AG09309 (cell line): ENCODE measurements at regions not wholly inside any gene's neighbourhood (a gene's known extent, or its start where the extent isn't known, plus 50 kb on each side); places are given as distances from the start of the nearest gene placed in this dataset.

Experiments
- DNase-seq: peaks from one replicate; pipeline ENCODE4 v3.0.0-alpha.2; 2010; ENCODE audit warnings: low read depth
- H3K4me3 ChIP-seq: 2 replicates; pipeline ENCODE4 v1.5.1; 2011; ENCODE audit warnings: mild to moderate bottlenecking, low read depth, low read length, moderate library complexity; ENCODE audit not compliant: control insufficient read depth
- CTCF ChIP-seq: IDR thresholded peaks from 2 replicates; pipeline ENCODE4 v1.5.1; 2011; ENCODE audit warnings: mild to moderate bottlenecking, low read depth, low read length, inconsistent platforms; ENCODE audit not compliant: insufficient read depth, control insufficient read depth; ENCODE audit errors: missing control alignments

DNA sequence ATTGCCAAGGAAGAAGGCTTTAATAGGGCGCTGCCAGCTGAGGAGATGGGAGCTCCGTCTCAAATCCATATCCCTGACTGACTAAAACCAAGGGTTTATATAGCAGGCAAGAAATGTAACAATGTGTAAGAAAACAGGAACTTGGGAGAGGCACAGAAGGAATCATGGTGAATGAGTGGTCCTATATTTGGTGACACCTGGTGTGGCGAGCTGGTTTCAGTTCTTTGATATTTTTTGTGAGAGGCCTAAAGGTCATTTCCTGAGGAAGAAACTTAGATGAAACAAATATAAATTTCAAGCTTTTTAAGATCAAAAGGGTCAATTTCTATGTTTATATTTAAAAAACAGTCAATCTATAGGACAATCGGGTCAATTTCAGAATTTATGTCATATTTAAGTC lies 826.3 kb downstream of the SLITRK6 start:
- no peak for TF ChIP-seq CTCF
- H3K4me3 ChIP-seq: no peak overlapping the region
- no peak for DNase-seq

DNA sequence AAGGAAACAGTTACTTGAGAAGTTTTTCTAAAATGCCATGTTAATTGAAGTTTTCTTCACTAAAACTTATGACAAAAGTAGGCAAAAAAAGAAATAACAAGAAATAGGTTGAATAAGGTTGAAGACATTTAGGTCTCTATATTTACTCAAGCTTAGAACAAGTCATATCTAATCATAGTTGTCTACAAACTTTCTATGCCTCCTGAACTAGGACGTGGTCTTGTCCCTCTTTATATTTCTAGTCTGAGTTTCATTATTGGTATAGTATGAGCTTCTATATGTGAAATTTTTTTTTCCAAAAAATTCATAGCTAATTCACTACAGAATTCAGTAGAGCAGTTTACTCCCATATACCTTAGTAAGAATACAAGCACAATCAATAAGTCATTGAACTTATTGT lies 836.4 kb downstream of the SLITRK6 start:
- TF ChIP-seq CTCF: no peak
- DNase-seq: no peak
- H3K4me3 ChIP-seq: no peak overlapping the region

DNA sequence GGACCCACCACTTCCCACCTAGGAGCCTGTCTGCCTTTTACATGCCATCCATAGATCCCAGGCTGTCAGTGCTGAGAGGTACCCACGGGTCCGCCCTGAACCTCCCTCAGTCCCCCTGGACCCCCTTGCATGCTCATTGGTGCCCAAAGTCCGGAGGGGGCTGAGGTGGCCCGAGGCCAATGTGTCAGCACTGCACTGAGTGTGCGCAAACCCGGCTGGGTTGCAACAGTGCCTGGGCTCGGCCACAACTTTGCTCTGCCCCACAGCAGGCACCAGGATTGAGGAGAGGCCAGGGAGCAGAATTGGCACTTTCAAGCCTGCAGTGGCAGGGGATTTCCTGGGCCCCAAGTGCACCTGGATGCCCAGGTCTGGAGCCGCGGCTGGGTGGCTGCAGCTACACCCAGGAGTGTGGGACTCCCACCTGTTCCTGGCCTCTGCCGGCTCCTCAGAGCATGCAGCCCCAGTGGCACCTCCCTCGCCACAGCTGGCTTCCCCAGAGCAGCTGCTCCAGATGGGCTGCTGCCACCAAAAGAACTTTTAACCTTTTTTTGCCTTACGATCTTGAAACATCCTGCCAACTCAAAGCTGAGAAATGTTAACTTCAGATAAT lies 837.0 kb downstream of the SLITRK6 start:
- no peak overlapping the region for H3K4me3 ChIP-seq
- no peak for DNase-seq
- TF ChIP-seq CTCF: no peak

DNA sequence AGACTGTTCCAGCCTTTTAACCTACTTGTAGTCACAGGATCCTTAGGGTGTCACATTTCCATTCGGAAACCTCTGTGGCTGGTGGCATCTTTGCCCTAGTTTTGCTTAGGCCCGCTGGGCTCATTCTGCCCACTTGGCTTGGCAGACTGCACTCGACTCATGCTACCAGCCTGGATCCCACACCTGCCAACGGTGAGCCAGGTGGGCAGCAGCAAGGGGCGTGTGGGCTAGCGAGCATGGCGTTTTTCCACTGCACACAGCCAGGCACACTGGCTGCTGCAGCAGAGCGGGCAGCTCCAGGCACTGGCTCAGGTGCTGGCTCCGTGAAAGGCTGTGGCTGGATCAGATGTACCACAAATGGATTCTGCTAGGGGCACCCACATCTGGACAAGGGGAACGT lies 838.2 kb downstream of the SLITRK6 start:
- no peak overlapping the region for H3K4me3 ChIP-seq
- DNase-seq: no peak
- no peak for TF ChIP-seq CTCF

DNA sequence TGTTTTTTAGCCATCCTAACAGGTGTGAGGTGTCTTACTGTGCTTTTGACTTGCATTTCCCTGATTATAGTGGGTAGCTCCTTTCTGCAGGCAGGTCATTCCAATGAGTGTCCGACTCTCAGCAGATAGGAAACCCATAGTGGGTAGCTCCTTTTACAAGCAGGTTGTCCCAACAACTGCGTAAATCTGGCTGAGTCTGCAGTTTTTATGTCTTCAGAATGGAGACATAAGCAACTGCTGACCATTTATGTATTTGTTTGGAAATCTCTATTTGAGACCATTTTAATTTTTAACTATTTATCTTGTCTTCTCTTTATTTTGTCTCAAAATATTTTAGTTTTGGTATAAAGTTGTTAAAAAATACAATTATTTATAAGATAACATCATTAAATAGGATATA lies 839.4 kb downstream of the SLITRK6 start:
- H3K4me3 ChIP-seq: no peak overlapping the region
- DNase-seq: no peak
- TF ChIP-seq CTCF: no peak

DNA sequence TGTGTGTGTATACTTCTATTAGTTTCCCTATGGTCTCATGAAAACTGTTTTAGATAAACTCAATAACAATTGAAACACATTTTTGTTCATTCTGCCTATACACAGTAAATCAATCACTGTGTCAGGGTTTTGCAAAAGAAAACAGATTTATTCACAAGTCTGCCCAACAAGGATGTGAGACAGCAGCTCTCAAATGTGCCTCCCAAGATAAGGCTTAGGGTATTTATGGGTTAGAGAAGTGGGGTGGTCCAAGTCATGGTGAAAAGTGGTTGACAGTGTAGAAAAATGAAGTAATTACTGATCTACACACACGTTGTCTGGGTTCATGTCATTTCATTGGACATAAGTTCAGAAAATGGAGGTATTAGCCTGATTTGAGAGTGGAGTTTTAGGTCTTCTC lies 844.6 kb downstream of the SLITRK6 start:
- no peak overlapping the region for H3K4me3 ChIP-seq
- no peak for DNase-seq
- TF ChIP-seq CTCF: no peak

GRCh38 chr13:84951128-84951527 lies 848.1 kb downstream of the SLITRK6 start:
- no peak overlapping the region for H3K4me3 ChIP-seq
- no peak for DNase-seq
- no peak for TF ChIP-seq CTCF
